GM12872 (cell line): ENCODE measurements at regions not wholly inside any gene's neighbourhood (a gene's known extent, or its start where the extent isn't known, plus 50 kb on each side); places are given as distances from the start of the nearest gene placed in this dataset.

Experiments
- CTCF ChIP-seq: IDR thresholded peaks from 3 replicates; pipeline ENCODE4 v1.5.1; 2011; ENCODE audit warnings: low read depth, mild to moderate bottlenecking, low read length, moderate library complexity; ENCODE audit not compliant: insufficient read depth

DNA sequence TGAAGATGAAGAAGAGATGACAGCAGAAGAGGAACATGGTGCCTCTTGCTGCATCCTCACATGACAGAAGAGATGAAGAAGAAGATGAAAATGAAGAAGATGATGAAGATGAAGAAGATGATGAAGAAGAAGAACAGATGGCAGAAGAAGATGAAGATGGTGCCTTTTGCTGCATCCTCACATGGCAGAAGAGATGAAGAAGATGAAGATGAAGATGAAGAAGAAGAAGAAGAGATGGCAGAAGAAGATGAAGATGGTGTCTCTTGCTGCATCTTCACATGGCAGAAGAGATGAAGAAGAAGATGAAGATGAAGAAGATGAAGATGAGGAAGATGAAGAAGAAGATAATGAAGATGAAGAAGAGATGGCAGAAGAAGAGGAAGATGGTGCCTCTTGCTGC lies 63.7 kb upstream of the HPF1 start:
- no peak for TF ChIP-seq CTCF

DNA sequence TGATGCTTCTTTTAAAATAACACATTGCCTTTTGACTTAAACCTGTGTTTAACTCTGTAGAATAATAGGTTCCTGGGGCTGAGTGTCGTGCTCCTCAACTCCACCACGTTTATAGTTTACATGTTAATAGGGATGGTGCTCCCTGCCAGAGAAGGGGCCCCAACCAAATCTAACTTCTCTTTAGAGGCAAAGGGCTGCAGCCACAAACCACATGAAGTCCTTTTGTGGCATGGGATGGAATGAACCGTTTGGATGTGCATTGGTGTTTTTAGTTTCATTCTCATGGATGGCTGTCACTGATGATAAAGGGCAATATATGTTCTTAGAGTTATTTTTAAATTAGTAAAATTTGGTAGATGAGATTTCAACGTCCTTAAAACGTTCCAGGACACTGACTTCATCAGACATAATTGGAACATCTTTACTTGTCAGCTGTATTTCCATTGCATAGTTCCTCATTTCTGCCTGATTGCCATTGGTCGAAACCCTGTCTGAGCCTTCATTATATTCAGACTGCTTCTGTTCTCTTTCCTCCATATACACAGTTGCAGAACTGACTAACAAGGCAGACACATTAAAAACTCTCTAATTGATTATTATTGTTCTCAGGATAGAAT lies 60.4 kb upstream of the HPF1 start:
- TF ChIP-seq CTCF: no peak

DNA sequence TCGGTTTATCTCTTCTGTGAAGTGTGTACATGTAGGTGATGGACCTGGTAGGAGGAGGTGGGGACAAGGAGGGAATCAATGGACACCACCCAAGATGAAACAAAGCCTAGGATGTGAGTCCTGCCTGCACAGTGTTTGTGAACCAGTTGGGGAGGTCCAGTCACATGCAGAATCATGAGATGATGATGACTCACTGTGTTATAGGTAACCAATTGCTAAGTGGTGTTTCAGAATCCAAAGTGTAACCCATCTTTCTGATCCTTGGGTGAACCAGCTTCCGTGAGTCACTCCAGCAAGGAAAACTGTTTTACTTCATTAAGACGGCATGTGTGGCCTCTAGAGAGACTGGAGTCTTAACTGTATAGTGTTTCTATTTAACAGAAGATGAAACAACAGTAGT lies 57.9 kb upstream of the HPF1 start:
- TF ChIP-seq CTCF: no peak

DNA sequence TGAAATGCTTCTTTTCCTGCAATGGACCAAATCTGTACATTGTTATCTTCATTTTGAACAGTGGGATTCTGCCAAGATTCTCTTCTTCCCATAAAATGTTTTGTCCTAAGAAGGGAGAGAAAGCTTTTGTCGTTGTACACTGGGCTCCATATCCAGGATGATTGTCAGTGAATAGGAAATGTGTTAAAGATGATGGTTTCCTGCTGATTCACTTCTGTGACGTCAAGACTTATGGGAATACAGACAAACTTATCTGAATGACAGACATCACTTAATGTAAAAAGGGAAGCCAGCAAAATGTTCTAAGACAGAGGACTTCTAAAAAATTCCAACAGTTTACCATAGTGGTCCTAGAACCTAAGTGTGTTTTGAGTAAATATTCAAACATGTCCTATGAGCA lies 53.7 kb upstream of the HPF1 start:
- no peak for TF ChIP-seq CTCF

- peak; percentile 69 for TF ChIP-seq CTCF
These were observed 52.9 kb upstream of the HPF1 start for GRCh38 chr4:169810325-169811323.

DNA sequence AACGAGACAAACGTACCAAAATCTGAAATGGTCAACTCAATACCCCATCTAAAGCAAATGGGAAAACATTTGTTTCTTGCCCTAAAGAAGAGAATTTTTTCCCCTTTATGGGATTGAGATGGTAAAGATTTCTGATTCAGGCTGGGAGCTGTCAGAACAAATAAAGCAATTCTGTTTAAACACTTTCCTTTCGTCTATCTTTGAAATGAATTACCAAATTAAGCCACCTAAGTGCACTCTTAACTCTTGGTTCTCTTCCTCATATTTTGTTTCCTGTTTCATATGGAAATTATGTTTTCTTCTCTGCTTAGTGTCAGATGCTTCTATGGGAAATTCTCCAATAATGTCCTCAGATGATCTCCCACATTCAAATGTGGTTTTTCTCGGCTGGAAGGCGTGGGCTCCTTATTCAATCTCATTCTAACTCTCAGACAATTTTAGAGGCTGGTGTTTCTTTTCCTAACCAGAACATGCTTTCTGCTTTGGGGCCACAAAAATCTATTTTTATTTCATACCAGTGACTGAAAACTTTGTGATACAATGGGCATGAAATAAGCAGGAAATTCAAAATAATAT lies 50.3 kb upstream of the HPF1 start:
- no peak for TF ChIP-seq CTCF
